ACHN (cell line): ENCODE measurements at regions not wholly inside any gene's neighbourhood (a gene's known extent, or its start where the extent isn't known, plus 50 kb on each side); places are given as distances from the start of the nearest gene placed in this dataset.
A peak's percentile ranks its signal among the peaks of the same experiment; 100 is the strongest.
"Not testable (repeated sequence)": the region's sequence is repeated elsewhere in the genome, so short reads cannot be mapped to it uniquely, and the experiment has no call there.

Experiments used
- DNase-seq: peaks from one replicate; pipeline ENCODE4 v3.0.0-alpha.2; 2015
- in situ Hi-C: cut with HindIII; loops from 2 replicates; pipeline ENCODE4 v1.10.0; 2017; ENCODE audit warnings: low sequenced_read_pairs, low pct_ligation_motif_present, low pct_unique_long_range_greater_than_20kb

GRCh38 chr14:66239589-66239988 lies 246.6 kb upstream of the CCDC196 start:
- in situ Hi-C loops = no loop called here
- no peak for DNase-seq

GRCh38 chr14:66240105-66240504 lies 246.1 kb upstream of the CCDC196 start:
- DNase-seq = no peak
- in situ Hi-C loops = no loop called here

- in situ Hi-C loops = no loop called here
These were observed 244.2 kb upstream of the CCDC196 start for GRCh38 chr14:66242001-66242400.

DNA sequence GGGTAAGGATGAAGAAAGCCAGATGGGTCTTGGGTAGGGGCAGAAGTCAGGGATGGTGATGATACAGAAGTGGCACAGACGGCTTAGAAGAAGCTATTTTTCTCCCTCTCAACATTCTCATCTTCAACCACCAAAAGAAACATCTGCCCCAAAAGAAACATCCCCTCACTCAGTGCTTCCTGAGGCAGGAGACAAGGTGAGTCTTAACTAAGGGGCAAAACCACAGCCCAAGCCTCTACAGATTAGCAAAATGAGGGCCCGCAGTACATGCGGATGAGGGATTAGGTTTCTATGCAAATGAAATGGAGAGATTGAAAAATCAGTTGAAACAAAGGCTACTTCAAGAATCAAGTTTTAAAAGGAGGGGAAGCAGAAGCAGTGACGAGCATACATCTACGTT lies 241.3 kb upstream of the CCDC196 start:
- in situ Hi-C loops = no loop called here
- no peak for DNase-seq

More at GRCh38 chr14:66242001-66242400, 244.2 kb upstream of the CCDC196 start:
- DNase-seq = no peak

DNA sequence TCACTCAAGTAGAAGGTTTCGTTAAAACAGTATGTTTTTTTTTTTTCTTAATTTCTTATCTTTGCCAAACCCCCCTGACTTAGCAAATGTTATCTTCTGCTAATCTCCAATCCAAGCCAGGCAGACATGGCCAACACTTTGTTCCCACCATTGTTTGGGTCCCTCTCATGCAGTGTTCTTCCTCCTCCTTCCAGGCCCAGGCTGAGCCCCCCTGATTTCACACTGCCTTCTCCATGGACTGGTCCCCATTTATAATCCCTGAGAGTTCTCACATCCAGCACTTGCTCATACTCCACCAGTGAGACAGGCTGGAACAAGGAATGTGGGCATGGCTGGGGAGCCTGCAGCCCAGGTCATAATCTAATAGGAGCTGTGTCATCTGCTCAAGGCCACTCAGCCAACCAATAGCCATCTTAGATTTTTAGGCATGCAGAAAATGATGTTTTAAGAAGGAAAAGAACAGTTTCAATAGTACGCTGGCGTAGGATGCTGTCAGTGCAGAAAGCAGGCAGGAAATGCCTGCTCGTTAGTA lies 238.4 kb upstream of the CCDC196 start:
- no peak for DNase-seq
- in situ Hi-C loops = no loop called here

DNA sequence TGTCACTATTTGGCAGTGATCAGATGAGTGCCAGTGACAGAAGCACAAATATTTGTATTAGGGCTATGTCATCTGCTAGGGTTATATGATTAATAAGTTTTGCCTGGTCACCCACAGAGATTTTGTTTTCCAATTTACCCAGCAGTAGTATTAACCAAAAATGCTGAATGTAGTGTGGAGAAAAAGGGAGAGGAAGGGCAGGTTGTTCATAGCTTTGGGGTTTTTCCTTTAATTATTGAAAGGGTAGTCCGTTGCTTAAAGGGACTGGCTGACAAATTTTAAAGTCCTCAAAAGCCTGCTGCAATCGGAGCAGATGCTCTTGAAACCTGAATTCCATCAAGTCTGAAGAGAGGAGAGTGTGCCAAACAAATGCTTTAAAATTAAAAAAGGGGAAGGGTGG lies 237.9 kb upstream of the CCDC196 start:
- DNase-seq = no peak
- in situ Hi-C loops = no loop called here

DNA sequence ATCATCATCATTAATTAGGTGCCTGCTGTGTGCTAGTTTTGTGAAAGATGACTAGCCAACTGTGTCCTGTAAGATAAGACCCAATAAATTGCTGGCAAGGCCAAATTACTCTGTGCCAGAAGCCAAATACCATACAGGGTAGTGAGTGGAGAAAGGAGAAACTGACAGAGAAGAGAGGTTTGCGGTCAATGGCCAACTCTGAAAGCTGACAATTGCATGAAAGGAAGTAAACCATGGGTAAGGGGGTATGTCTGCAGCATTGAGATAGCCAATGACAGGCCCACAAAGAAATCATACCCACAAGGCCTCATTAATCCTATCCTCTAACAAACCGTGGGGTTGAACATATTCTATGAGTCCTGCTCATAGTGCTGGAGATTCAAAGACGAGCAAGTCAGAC lies 236.6 kb upstream of the CCDC196 start:
- DNase-seq = no peak
- in situ Hi-C loops = no loop called here

DNA sequence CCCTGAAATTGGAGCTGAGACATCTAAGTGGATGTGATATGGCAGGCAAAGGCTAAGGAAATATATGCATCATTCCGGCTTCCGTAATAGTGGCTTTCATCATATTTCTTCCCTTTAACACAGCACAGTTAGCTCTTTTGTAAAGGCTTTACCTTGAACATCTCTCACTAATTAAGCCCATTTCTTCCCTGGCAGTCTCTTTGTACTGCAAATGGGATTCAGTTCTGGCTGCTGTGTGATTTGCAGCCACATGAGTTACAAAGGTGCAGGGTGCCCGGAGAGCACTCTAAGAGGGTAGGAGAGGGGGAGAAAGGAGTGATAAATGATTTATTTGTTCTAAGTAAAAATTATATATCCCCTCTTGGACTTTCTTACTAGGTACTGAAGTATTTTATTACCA lies 232.1 kb upstream of the CCDC196 start:
- in situ Hi-C loops = no loop called here
- DNase-seq = no peak

DNA sequence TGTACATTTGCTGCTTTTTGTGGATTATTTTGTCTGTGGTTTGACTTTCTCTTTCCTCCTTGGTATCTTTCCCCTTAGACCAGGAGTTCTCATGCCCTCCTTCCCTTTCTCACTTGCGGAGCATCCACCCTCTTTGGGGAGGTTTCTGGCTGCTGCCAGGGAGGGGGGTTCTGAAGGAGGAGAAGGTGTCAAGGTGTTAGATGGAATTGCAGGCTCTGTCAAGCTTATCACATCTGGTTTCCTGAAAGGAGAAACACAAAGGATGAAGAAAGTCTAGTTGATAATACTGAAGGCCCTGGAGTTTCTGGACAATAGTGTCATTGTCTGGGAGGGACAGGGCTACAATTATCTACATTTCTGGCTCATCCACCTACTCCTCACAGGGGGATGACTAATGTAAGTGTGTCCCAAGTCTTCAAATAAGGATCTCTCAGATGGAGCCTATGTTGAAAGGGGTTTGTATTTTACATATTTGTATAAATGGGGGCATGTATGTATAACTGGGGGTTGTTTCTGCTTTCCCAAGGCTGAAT lies 217.3 kb upstream of the CCDC196 start:
- no peak for DNase-seq
- in situ Hi-C loops = no loop called here

DNA sequence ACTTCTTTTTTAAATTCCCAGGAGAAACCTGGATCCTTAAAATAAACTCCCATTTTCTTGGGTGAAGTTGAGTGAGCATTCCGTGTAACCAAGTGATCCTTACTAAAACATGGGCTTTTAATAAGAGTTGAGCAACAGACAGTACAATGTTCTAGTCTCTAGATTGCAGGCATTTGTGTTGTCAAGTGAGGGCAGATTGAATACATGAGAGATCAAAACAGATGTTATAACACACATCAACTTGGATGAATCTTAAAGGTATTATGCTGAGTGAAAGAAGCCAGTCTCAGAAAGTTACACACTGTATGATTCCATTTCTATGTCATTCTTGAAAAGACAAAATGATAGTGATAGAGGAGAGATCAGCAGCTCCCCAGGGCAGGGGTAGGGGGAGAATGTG lies 213.9 kb upstream of the CCDC196 start:
- in situ Hi-C loops = no loop called here
- DNase-seq = no peak

DNA sequence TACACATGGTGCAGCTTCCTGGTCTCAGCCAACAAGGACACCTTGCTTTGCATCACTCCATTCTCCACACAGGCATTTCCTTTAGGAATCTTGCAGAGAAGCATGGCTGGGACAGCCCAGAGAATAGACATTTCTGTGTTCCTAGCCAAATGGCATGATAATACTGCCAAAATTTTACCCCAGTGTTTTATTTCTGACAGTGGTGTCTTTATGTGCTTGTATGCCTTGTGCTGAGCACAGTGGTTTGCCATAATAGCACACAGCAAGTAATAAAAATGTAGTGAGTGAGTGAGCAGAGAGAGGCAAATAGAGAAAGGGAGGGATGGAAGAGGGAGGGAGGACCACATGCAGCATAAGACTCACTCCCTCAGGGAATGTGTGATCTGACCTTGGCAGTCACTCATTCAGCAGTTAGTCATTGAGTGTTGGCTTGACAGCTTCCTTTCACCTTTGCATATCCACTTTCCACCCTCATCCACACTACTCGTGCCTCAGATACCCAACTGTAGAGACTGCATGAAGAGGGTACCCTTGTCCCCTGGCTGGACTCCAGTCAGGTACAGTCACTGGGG lies 212.8 kb upstream of the CCDC196 start:
- no peak for DNase-seq
- in situ Hi-C loops = no loop called here

DNA sequence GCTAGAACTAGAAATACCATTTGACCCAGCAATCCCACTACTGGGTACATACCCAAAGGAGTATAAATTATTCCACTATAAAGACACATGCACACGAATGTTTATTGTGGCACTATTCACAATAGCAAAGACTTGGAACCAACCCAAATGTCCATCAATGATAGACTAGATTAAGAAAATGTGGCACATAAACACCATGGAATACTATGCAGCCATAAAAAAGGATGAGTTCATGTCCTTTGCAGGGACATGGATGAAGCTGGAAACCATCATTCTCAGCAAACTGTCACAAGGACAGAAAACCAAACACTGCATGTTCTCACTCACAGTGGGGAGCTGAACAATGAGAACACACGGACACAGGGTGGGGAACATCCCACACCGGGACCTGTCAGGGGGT lies 207.8 kb upstream of the CCDC196 start:
- DNase-seq, in situ Hi-C loops: not testable (repeated sequence)

GRCh38 chr14:66281036-66281776 lies 205.0 kb upstream of the CCDC196 start:
- in situ Hi-C loops = no loop called here
- no peak for DNase-seq

- in situ Hi-C loops = no loop called here
These were observed 201.8 kb upstream of the CCDC196 start for GRCh38 chr14:66284346-66284745.

GRCh38 chr14:66288511-66288910 lies 197.7 kb upstream of the CCDC196 start:
- no peak for DNase-seq
- in situ Hi-C loops = no loop called here

More at GRCh38 chr14:66284346-66284745, 201.8 kb upstream of the CCDC196 start:
- peak; percentile 58 for DNase-seq

GRCh38 chr14:66291756-66292155 lies 194.4 kb upstream of the CCDC196 start:
- in situ Hi-C loops = no loop called here
- no peak for DNase-seq

DNA sequence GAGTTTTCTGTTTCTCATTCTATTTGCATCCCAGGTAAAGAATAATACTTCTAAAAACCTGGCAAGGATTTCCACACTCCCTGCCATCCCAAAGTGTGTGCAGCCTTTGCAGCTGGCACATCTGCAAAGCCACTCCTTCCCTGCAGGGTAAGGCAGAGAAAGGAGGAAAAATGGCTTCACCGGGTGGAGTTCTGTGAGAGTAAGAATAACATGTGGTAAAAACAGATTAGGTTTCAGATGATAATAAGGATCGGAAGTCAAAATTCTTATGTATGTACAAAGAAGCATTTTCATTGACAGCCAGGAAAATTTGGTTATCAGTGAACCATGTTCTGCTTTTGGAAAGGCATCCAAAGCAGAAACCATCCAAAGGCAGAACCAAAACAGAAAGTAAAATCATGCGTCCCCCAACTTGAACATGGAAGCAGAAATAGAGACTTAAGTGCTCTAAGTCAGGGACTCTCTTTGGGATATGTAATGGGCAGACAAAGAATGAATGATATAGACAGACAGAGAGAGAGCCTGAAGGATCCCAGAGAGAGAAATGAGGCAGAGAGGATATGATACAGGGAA lies 192.6 kb upstream of the CCDC196 start:
- in situ Hi-C loops = no loop called here
- DNase-seq = no peak

- in situ Hi-C loops = no loop called here
- no peak for DNase-seq
These were observed 190.8 kb upstream of the CCDC196 start for GRCh38 chr14:66295386-66295785.

DNA sequence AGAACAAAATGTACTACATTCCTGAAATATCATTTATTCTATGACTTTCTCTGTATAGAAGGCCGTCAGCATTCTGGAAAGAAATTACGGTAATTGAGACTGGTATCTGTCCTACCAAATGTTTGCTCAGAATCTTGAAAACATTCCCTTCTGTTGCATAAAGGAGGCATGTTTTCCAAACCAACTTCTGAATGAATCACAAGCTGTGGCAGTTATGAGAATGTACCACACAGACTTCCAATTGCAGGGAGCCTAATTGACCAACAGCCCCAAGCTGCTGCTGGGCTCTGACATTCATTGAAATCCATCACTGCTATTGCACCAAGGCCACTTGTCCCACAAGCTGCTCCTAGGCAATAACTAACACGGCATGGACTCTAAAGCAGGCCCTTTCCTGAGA lies 185.3 kb upstream of the CCDC196 start:
- in situ Hi-C loops = no loop called here
- no peak for DNase-seq

GRCh38 chr14:66306101-66306500 lies 180.1 kb upstream of the CCDC196 start:
- DNase-seq = no peak

More at GRCh38 chr14:66306101-66306500, 180.1 kb upstream of the CCDC196 start:
- in situ Hi-C loops = no loop called here
